H9 (cell line): ENCODE measurements at regions not wholly inside any gene's neighbourhood (a gene's known extent, or its start where the extent isn't known, plus 50 kb on each side); places are given as distances from the start of the nearest gene placed in this dataset.

Experiments
- DNase-seq: peaks from one replicate; pipeline ENCODE4 v3.0.0-alpha.2; 2017
- H2AFZ ChIP-seq: one replicate; pipeline ENCODE4 v1.6.1; 2013; ENCODE audit warnings: mild to moderate bottlenecking, low read length, control low read depth, moderate library complexity
- H2AK5ac ChIP-seq: 2 replicates; pipeline ENCODE4 v1.6.1; 2013; ENCODE audit warnings: low read length, control low read depth, mixed read lengths; ENCODE audit not compliant: insufficient read length
- H2BK120ac ChIP-seq: one replicate; pipeline ENCODE4 v1.6.1; 2013; ENCODE audit warnings: low read depth, mild to moderate bottlenecking, low read length, control low read depth, inconsistent platforms; ENCODE audit not compliant: poor library complexity, severe bottlenecking
- H2BK12ac ChIP-seq: 2 replicates; pipeline ENCODE4 v1.6.1; 2013; ENCODE audit warnings: low read length, control low read depth, mixed read lengths, low read depth; ENCODE audit not compliant: insufficient read length
- H2BK15ac ChIP-seq: 2 replicates; pipeline ENCODE4 v1.6.1; 2013; ENCODE audit warnings: low read depth, low read length, control low read depth
- H2BK20ac ChIP-seq: one replicate; pipeline ENCODE4 v1.6.1; 2013; ENCODE audit warnings: low read depth, mild to moderate bottlenecking, low read length, control low read depth, inconsistent platforms; ENCODE audit not compliant: poor library complexity, severe bottlenecking
- H2BK5ac ChIP-seq: 2 replicates; pipeline ENCODE4 v1.6.1; 2013; ENCODE audit warnings: low read length, control low read depth, mixed read lengths; ENCODE audit not compliant: insufficient read length
- H3K14ac ChIP-seq: 2 replicates; pipeline ENCODE4 v1.6.1; 2013; ENCODE audit warnings: low read length, control low read depth; ENCODE audit not compliant: insufficient read depth
- H3K18ac ChIP-seq: 2 replicates; pipeline ENCODE4 v1.6.1; 2013; ENCODE audit warnings: low read depth, mild to moderate bottlenecking, mixed read lengths, low read length, control low read depth; ENCODE audit not compliant: insufficient read length
- H3K23ac ChIP-seq: 2 replicates; pipeline ENCODE4 v1.6.1; 2013; ENCODE audit warnings: low read length, control low read depth, mixed read lengths, low read depth; ENCODE audit not compliant: insufficient read length
- H3K23me2 ChIP-seq: 2 replicates; pipeline ENCODE4 v1.6.1; 2013; ENCODE audit warnings: low read depth, mild to moderate bottlenecking, mixed read lengths, low read length, control low read depth; ENCODE audit not compliant: insufficient read length, poor library complexity, severe bottlenecking
- H3K27ac ChIP-seq: 2 replicates; pipeline ENCODE4 v1.5.1; 2013; ENCODE audit warnings: low read length, control low read depth, mixed read lengths, low read depth; ENCODE audit not compliant: insufficient read length
- H3K27me3 ChIP-seq: 2 replicates; pipeline ENCODE4 v1.6.1; 2013; ENCODE audit warnings: low read length, control low read depth, inconsistent platforms; ENCODE audit not compliant: insufficient read depth
- H3K4ac ChIP-seq: 2 replicates; pipeline ENCODE4 v1.6.1; 2013; ENCODE audit warnings: low read depth, mild to moderate bottlenecking, control low read depth, inconsistent platforms, low read length, moderate library complexity
- H3K4me1 ChIP-seq: 2 replicates; pipeline ENCODE4 v1.6.1; 2013; ENCODE audit warnings: low read length, control low read depth, inconsistent platforms; ENCODE audit not compliant: insufficient read depth
- H3K4me2 ChIP-seq: 2 replicates; pipeline ENCODE4 v1.6.1; 2013; ENCODE audit warnings: low read length, control low read depth, mixed read lengths; ENCODE audit not compliant: insufficient read length, insufficient read depth
- H3K56ac ChIP-seq: 2 replicates; pipeline ENCODE4 v1.6.1; 2013; ENCODE audit warnings: low read depth, mild to moderate bottlenecking, mixed read lengths, low read length, control low read depth; ENCODE audit not compliant: insufficient read length
- H3K79me1 ChIP-seq: 2 replicates; pipeline ENCODE4 v1.6.1; 2013; ENCODE audit warnings: low read depth, mild to moderate bottlenecking, moderate library complexity, low read length, control low read depth, inconsistent platforms; ENCODE audit not compliant: insufficient read depth, poor library complexity, severe bottlenecking
- H3K79me2 ChIP-seq: 2 replicates; pipeline ENCODE4 v1.6.1; 2013; ENCODE audit warnings: low read length, control low read depth, inconsistent platforms; ENCODE audit not compliant: insufficient read depth
- H3K9ac ChIP-seq: 2 replicates; pipeline ENCODE4 v1.6.1; 2013; ENCODE audit warnings: low read length, control low read depth, mixed read lengths; ENCODE audit not compliant: insufficient read length; ENCODE audit errors: extremely low read depth
- H3K9me3 ChIP-seq: one replicate; pipeline ENCODE4 v1.6.1; 2013; ENCODE audit warnings: low read depth, low read length, inconsistent platforms; ENCODE audit not compliant: control insufficient read depth
- H3T11ph ChIP-seq: one replicate; pipeline ENCODE4 v1.6.1; 2013; ENCODE audit warnings: mild to moderate bottlenecking, low read length, control low read depth, inconsistent platforms
- H4K20me1 ChIP-seq: one replicate; pipeline ENCODE4 v1.6.1; 2013; ENCODE audit not compliant: control insufficient read depth, insufficient read length, insufficient read depth
- H4K5ac ChIP-seq: 2 replicates; pipeline ENCODE4 v1.6.1; 2013; ENCODE audit warnings: low read depth, mild to moderate bottlenecking, mixed read lengths, low read length, control low read depth; ENCODE audit not compliant: insufficient read length
- H4K8ac ChIP-seq: replicated peaks from 2 replicates; pipeline ENCODE4 v1.6.1; 2013; ENCODE audit warnings: low read length, control low read depth, mixed read lengths, low read depth; ENCODE audit not compliant: insufficient read length
- H4K91ac ChIP-seq: 2 replicates; pipeline ENCODE4 v1.6.1; 2013; ENCODE audit warnings: low read depth, mild to moderate bottlenecking, moderate library complexity, mixed read lengths, low read length, control low read depth; ENCODE audit not compliant: insufficient read length
- H3K27ac Mint-ChIP-seq, 3 experiments: 2 replicates in 2 of 3; 3 replicates in 1 of 3; pipeline ENCODE4 v1.8.0; 2020 to 2021; ENCODE audit warnings: mixed read lengths in 3 of 3, mild to moderate bottlenecking in 1 of 3, moderate library complexity in 1 of 3
- H3K27me3 Mint-ChIP-seq: 2 replicates; pipeline ENCODE4 v1.8.0; 2021; ENCODE audit warnings: low read depth, mild to moderate bottlenecking, moderate library complexity, mixed read lengths
- H3K36me3 Mint-ChIP-seq, 3 experiments: 2 replicates in 2 of 3; 3 replicates in 1 of 3; pipeline ENCODE4 v1.8.0; 2020 to 2021; ENCODE audit warnings: low read depth in 3 of 3, mixed read lengths in 3 of 3; ENCODE audit not compliant: insufficient read depth in 1 of 3
- H3K4me1 Mint-ChIP-seq, 2 experiments: 2 replicates each; pipeline ENCODE4 v1.8.0; 2020; ENCODE audit warnings: mixed read lengths in 2 of 2
- H3K4me3 Mint-ChIP-seq, 2 experiments: 2 replicates in 1 of 2; 3 replicates in 1 of 2; pipeline ENCODE4 v1.8.0; 2020 to 2021; ENCODE audit warnings: mild to moderate bottlenecking in 2 of 2, mixed read lengths in 2 of 2, moderate library complexity in 1 of 2
- H3K9me3 Mint-ChIP-seq, 2 experiments: 2 replicates in 1 of 2; 3 replicates in 1 of 2; pipeline ENCODE4 v1.8.0; 2020; ENCODE audit warnings: mild to moderate bottlenecking in 2 of 2, mixed read lengths in 2 of 2, moderate library complexity in 1 of 2
- WGBS: extraction: QIAGEN DNeasy Blood & Tissue Kit; methylation state at CpG from one replicate; pipeline ENCODE4 v1.1.7; 2013; ENCODE audit warnings: missing lambda C conversion rate, low lambda C conversion rate, mixed read lengths; ENCODE audit not compliant: insufficient read length; ENCODE audit errors: extremely low coverage; 5-methylcytosine and 5-hydroxymethylcytosine counted together
- TF ChIP-seq, protein P1 (sequence below): fragments of 200-600 bp; sonication (generic); conservative IDR thresholded peaks from 3 replicates; pipeline ENCODE4 v1.8.0; 2021; ENCODE audit warnings: antibody characterized with exemption, mild to moderate bottlenecking

DNA sequence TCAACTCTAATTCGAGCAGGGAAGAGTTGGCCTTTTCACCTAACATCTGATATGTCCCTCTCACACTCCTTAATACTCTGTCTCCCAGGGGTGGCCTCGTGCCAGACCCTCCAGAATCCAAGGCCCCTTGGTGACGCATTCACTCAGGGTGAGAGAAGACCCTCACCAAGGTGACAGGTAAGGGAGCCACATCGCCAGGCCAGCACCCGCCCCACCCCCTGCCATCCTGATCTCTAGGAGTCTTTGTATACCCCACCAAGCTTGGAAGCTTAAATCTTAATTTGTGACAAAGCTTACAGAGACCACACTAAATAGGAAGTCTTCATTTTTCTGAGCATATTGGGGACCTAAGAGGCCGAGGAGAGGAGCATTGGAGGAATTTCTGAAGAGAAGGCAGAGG, 286.1 kb downstream of the IRF8 start:
- H4K20me1 ChIP-seq = no peaks in the 10 kb centered on the region
- no peaks in the 10 kb centered on the region for H3K4me1 Mint-ChIP-seq
- H3K27me3 Mint-ChIP-seq = peaks cover 12% of the 10 kb centered on the region
- H3T11ph ChIP-seq = no peak overlapping the region
- no peak overlapping the region for H2BK20ac ChIP-seq
- no peak overlapping the region for H2BK5ac ChIP-seq
- no peak overlapping the region for H3K27ac ChIP-seq
- H3K4ac ChIP-seq = no peak overlapping the region
- H3K9ac ChIP-seq = no peak overlapping the region
- no peaks in the 10 kb centered on the region for H3K36me3 Mint-ChIP-seq
- no peak overlapping the region; a peak in 1 of 7 replicates for H3K27ac Mint-ChIP-seq
- no peaks in the 10 kb centered on the region for H3K9me3 Mint-ChIP-seq
- H2BK120ac ChIP-seq = no peak overlapping the region
- no peak overlapping the region for H4K8ac ChIP-seq
- TF ChIP-seq, protein P1, sequence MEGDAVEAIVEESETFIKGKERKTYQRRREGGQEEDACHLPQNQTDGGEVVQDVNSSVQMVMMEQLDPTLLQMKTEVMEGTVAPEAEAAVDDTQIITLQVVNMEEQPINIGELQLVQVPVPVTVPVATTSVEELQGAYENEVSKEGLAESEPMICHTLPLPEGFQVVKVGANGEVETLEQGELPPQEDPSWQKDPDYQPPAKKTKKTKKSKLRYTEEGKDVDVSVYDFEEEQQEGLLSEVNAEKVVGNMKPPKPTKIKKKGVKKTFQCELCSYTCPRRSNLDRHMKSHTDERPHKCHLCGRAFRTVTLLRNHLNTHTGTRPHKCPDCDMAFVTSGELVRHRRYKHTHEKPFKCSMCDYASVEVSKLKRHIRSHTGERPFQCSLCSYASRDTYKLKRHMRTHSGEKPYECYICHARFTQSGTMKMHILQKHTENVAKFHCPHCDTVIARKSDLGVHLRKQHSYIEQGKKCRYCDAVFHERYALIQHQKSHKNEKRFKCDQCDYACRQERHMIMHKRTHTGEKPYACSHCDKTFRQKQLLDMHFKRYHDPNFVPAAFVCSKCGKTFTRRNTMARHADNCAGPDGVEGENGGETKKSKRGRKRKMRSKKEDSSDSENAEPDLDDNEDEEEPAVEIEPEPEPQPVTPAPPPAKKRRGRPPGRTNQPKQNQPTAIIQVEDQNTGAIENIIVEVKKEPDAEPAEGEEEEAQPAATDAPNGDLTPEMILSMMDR = no peak
- WGBS = no CpG with 5 or more reads among the region's 6 CpGs
- H3K79me2 ChIP-seq = no peaks in the 10 kb centered on the region
- H3K56ac ChIP-seq = no peak overlapping the region
- H3K14ac ChIP-seq = no peak overlapping the region
- H3K18ac ChIP-seq = no peak overlapping the region
- no peak overlapping the region for H2AFZ ChIP-seq
- H2BK15ac ChIP-seq = no peak overlapping the region
- no peak for DNase-seq
- no peaks in the 10 kb centered on the region for H3K27me3 ChIP-seq
- H2AK5ac ChIP-seq = no peak overlapping the region
- no peaks in the 10 kb centered on the region for H3K79me1 ChIP-seq
- no peaks in the 10 kb centered on the region for H3K23me2 ChIP-seq
- no peak overlapping the region for H4K91ac ChIP-seq
- H3K4me3 Mint-ChIP-seq = no peak overlapping the region
- H3K4me1 ChIP-seq = no peaks in the 10 kb centered on the region
- no peak overlapping the region for H2BK12ac ChIP-seq
- H4K5ac ChIP-seq = no peak overlapping the region
- H3K23ac ChIP-seq = no peak overlapping the region
- H3K4me2 ChIP-seq = no peak overlapping the region
- H3K9me3 ChIP-seq = no peaks in the 10 kb centered on the region
